ENCODE measurements at regions not wholly inside any gene's neighbourhood (a gene's known extent, or its start where the extent isn't known, plus 50 kb on each side); places are given as distances from the start of the nearest gene placed in this dataset.
"Not testable (repeated sequence)": the region's sequence is repeated elsewhere in the genome, so short reads cannot be mapped to it uniquely, and the experiment has no call there.

DNA sequence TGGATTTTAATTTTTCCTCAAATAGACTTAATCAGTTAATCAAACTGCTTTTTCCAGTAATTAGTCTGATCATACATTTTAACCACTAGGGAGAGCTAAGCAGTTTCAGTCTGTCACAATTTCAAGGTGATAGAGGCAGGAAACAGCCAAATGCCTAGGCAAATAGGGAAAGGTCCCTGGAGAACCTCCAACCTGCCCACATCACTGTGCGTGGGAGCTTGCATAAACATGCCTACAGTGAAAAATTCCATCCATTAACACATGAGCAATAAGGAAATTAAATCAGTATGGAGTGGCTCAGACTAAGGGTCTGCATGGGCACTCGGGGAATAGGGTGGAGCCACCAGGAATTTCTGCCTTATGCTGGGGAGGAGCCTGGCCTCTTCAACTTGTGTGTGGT, 74.6 kb downstream of the AASDHPPT start:
- H3K4me3 ChIP-seq = no peak overlapping the region
- in situ Hi-C loops (cut with MboI; ENCODE audit: low pct_unique_long_range_greater_than_20kb in 2 of 9, low sequenced_read_pairs in 9 of 9, unreplicated experiment in 9 of 9) = no loop called here
- no peaks in the 10 kb centered on the region for H3K4me1 ChIP-seq (replicated peaks in 1 of 2)
- no peak overlapping the region for H3K27ac ChIP-seq
- WGBS, 10 experiments = 0 to 100% (median 92%) methylated on average over 1 to 2 of the region's 2 CpGs; no CpG with 5 or more reads in 4 of the 10 experiments
- ATAC-seq (replicated peaks in 6 of 8) = peak; percentile 19 to 91 (median 72)

DNA sequence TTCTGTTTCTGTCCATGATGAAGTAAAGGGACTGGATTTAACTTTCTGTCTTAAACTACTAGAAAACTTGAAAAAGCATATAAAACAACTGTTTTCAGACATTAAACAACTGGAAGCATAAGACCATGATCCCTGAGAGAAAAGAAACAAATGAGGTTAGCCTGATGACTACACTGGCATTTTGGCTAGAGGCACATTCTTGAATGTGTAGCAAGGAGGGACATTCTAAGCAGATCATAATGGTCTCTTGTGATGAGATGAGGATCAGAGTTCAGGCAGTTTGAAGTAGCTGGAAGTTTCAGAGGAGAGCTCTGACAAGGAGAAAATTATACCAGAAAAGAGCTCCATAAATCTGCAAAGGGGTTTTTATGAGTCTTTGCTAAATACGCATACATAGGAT, 75.4 kb downstream of the AASDHPPT start:
- H3K27ac ChIP-seq = no peak overlapping the region
- in situ Hi-C loops (cut with MboI; ENCODE audit: low pct_unique_long_range_greater_than_20kb in 2 of 9, low sequenced_read_pairs in 9 of 9, unreplicated experiment in 9 of 9) = no loop called here
- WGBS, 10 experiments = 0 to 38% (median 0%) methylated on average over 1 of the region's 1 CpG; no CpG with 5 or more reads in 3 of the 10 experiments
- peak in 1 of 8 experiments; percentile 37 for ATAC-seq (replicated peaks in 6 of 8)
- no peak overlapping the region for H3K4me3 ChIP-seq
- no peaks in the 10 kb centered on the region for H3K4me1 ChIP-seq (replicated peaks in 1 of 2)

DNA sequence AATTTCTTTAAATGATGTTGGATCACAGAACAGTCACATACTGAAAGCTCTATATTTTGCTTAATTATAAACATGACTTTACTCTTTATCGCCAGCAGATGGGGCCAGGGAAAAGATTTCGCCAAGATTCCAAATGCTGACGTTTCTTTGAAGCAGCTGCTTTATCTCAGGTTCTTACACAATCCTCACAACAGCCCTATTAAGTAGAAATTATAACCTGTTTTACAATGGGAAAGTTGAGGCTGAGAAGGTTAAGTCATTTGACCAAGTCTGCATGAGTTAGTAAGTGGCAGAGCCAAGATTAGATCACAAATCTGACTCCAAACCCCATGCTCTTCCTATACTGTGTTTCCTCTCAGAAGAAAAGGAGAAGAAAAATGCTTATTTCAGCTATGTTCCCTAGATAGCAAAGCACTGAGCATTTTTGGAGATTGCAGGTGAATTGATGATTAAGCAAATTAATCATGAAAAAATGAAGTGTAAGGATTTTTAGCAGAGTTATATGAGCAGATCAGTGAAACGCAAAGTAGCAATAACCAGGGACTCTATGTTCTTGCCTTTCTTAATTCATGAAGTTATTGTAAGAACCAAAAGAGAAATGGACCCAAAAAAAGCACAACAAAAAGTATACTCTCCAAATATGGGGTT, 79.0 kb downstream of the AASDHPPT start:
- 8 to 100% (median 31%) methylated on average over 1 to 4 of the region's 4 CpGs for WGBS, 10 experiments
- H3K4me1 ChIP-seq (replicated peaks in 1 of 2) = no peaks in the 10 kb centered on the region
- no peak overlapping the region for H3K4me3 ChIP-seq
- no peak overlapping the region for H3K27ac ChIP-seq
- in situ Hi-C loops (cut with MboI; ENCODE audit: low pct_unique_long_range_greater_than_20kb in 2 of 9, low sequenced_read_pairs in 9 of 9, unreplicated experiment in 9 of 9) = no loop called here
- peak in 6 of 8 experiments; percentile 35 to 69 (median 59) for ATAC-seq (replicated peaks in 6 of 8)

DNA sequence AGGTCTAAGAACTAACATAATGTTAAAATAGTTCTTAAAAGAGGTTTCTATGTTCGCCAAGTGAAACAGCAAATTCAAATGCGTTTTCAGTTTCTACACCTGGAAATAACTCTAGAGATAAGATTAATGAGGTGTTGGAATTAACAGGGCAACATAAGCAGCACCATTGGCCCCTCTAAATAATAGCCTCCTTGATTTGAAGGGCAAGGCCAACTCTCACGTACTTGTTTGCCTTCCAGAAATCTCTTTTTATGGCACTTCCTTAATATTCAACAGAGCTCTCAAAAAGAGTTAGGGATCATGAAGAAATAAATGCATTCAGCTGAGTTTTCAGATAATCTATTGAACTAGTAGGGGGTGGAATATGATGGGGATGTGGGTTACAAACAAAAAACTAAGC, 80.9 kb downstream of the AASDHPPT start:
- 12 to 100% (median 74%) methylated on average over 1 to 3 of the region's 3 CpGs; no CpG with 5 or more reads in 2 of the 10 experiments for WGBS, 10 experiments
- ATAC-seq (replicated peaks in 6 of 8) = no peak
- Histone ChIP-seq H3K27ac (no peak overlapping the region), H3K4me1 (replicated peaks in 1 of 2) (no peaks in the 10 kb centered on the region), H3K4me3 (no peak overlapping the region)
- in situ Hi-C loops (cut with MboI; ENCODE audit: low pct_unique_long_range_greater_than_20kb in 2 of 9, low sequenced_read_pairs in 9 of 9, unreplicated experiment in 9 of 9) = no loop called here

DNA sequence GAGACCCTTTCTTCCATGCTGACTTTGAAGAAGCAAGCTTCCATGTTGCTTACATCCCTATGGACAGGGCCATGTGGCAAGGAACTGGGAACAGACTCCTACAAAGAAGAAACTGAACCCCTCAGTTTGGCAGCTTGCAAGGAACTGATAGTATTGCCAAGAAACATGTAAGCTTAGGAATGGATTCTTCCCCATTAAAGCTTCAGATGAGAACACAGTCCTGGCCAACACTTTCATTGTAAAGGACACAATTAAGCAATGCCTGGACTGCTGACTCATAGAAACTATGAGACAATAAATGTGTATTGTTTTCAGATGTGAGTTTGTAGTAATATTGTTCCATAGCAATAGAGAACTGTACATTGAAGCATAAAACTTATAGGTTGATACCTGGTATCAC, 82.4 kb downstream of the AASDHPPT start:
- H3K4me3 ChIP-seq = no peak overlapping the region
- H3K4me1 ChIP-seq (replicated peaks in 1 of 2) = no peaks in the 10 kb centered on the region
- in situ Hi-C loops (cut with MboI; ENCODE audit: low pct_unique_long_range_greater_than_20kb in 2 of 9, low sequenced_read_pairs in 9 of 9, unreplicated experiment in 9 of 9) = no loop called here
- ATAC-seq (replicated peaks in 6 of 8) = peak in 1 of 8 experiments; percentile 31
- H3K27ac ChIP-seq = no peak overlapping the region

DNA sequence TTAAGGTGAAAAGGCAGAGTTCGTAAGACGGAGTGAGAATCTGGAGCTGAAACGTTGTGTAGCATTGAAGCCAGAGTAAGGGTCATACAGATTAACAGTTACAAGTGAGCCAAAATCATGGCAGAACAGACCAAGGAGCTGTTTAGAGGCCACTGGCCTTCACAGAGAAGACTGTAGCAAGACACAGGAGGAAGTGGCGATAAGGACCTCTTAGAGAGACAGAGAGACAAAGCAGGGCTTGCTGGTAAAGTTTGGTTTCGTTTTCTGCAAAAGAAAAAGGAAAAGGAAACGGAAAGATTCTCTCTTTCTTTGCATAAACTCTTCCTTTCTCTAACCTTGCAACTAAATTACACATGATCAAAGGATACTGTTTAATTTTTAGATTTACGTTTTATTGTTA, 83.0 kb downstream of the AASDHPPT start:
- no peaks in the 10 kb centered on the region for H3K4me1 ChIP-seq (replicated peaks in 1 of 2)
- in situ Hi-C loops (cut with MboI; ENCODE audit: low pct_unique_long_range_greater_than_20kb in 2 of 9, low sequenced_read_pairs in 9 of 9, unreplicated experiment in 9 of 9) = no loop called here
- H3K4me3 ChIP-seq = no peak overlapping the region
- 33 to 100% (median 88%) methylated on average over 1 to 7 of the region's 7 CpGs for WGBS, 10 experiments
- H3K27ac ChIP-seq = no peak overlapping the region
- ATAC-seq (replicated peaks in 6 of 8) = peak in 1 of 8 experiments; percentile 51

DNA sequence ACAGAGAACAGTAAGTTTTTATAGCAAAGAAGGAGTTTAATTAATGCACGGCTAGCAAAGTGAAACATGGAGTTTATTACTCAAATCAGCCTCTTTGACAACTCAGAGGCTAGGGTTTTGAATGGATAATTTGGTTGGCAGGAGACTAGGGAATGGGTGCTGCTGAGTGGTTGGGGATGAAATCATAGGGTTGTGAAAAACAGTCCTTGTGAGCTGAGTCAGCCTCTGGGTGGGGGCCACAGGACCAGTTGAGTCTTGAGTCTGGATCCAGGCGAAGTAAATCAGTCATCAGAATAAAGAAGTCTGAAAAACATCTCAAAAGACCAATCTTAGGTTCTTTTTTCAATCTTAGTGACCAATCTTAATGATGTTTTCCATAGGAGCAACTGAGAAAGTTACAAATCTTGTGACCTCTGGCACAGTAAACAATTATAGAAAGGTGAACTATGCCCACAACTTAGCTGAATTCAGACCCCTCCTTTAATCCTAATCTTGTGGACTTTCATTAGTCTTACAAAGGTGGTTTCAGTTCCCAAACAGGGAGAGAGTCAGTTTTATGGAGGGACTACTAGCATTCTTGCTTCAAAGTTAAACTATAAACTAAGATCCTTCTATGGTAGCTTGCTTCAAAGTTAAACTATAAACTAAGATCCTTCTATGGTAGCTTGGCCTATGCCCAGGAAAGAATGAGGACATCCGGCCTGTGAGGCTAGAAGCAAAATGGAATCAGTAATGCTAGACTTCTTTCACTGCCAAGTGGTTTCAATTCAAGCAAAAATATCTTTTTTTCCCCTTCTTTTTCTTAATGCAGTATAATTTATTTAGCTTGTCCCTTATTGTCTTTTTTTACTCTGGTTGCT, 84.5 kb downstream of the AASDHPPT start:
- in situ Hi-C loops (cut with MboI; ENCODE audit: low pct_unique_long_range_greater_than_20kb in 2 of 9, low sequenced_read_pairs in 9 of 9, unreplicated experiment in 9 of 9) = no loop called here
- 26 to 100% (median 76%) methylated on average over 1 to 3 of the region's 3 CpGs for WGBS, 10 experiments
- H3K4me3 ChIP-seq = no peak overlapping the region
- H3K4me1 ChIP-seq (replicated peaks in 1 of 2) = no peaks in the 10 kb centered on the region
- ATAC-seq (replicated peaks in 6 of 8) = no peak
- no peak overlapping the region for H3K27ac ChIP-seq

DNA sequence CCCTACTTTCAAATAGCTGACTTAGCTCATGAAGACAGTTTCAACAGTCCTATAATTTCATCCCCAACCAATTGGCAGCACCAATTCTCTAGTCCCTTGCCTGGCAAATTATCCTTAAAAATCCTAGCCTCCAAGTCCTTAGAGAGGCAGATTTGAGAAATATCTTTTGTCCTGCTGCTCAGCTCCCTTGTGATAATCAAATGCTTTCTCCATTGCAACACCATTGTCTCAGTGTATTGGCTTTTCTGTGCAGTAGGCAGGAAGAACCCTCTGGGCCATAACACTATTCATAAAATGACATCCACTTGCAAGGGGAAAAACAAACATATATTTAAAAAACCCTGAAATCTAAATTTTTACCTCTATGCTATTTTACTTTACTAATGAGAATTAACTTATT, 89.6 kb downstream of the AASDHPPT start:
- peaks cover 0 to 4% of the 10 kb centered on the region in 2 donors for H3K4me1 ChIP-seq (replicated peaks in 1 of 2)
- in situ Hi-C loops (cut with MboI; ENCODE audit: low pct_unique_long_range_greater_than_20kb in 2 of 9, low sequenced_read_pairs in 9 of 9, unreplicated experiment in 9 of 9) = no loop called here
- ATAC-seq (replicated peaks in 6 of 8) = no peak

DNA sequence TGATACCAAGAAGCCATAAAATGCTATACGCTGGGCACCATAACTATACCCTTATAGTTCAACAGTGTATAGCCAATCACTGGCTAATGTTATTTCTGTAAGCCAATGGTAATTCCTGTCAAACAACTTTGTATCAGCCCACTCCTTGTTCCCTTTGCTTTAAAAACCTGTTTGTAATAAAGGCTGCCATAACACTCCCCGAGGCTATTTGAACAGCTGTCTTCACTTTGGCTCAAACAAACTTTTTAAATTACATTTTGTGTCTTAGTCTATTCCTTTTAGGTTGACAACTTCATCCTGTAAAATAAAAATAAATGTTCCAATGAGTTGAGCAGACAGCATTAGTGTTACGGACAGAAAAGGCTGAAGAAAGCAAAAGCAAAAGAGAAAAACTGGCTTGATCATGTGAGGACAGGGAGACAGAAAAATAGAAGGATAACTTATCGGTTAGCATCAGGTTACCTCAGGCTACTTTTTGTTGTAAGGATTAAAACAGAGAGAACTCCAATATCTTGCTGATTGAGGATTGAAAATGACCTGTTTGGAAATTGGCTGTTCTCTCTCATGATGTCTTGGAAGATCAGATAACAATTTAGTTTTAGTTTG, 95.0 kb downstream of the AASDHPPT start:
- ATAC-seq (replicated peaks in 6 of 8) = peak in 3 of 8 experiments; percentile 88 to 99 (median 94)
- H3K27ac ChIP-seq = no peak overlapping the region
- 13 to 100% (median 88%) methylated on average over 1 to 4 of the region's 4 CpGs for WGBS, 10 experiments
- in situ Hi-C loops (cut with MboI; ENCODE audit: low pct_unique_long_range_greater_than_20kb in 2 of 9, low sequenced_read_pairs in 9 of 9, unreplicated experiment in 9 of 9) = no loop called here
- no peak overlapping the region for H3K4me3 ChIP-seq
- peaks cover 0 to 8% of the 10 kb centered on the region in 2 donors for H3K4me1 ChIP-seq (replicated peaks in 1 of 2)

More for the DNA sequence above, 89.6 kb downstream of the AASDHPPT start:
- no peak overlapping the region for H3K4me3 ChIP-seq
- H3K27ac ChIP-seq = no peak overlapping the region

DNA sequence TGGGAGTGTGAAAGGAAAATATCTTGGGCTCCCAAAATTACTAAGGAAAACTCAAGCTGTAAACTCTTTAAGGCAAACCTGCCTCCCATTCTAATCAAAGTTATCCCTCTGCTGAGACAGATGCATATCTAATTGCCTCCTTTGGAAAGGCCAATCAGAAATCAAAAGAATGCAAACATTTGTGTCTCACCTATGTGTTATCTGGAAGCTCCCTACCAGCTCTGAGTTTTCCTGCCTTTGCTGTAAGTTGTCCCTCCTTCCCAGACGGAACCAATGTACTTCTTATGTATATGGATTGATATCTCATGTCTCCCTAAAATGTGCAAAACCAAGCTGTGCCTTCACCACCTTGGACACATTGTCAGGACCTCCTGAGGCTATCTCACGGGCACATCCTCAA, 95.8 kb downstream of the AASDHPPT start:
- in situ Hi-C loops (cut with MboI; ENCODE audit: low pct_unique_long_range_greater_than_20kb in 2 of 9, low sequenced_read_pairs in 9 of 9, unreplicated experiment in 9 of 9) = no loop called here
- ATAC-seq (replicated peaks in 6 of 8) = no peak
- WGBS, 10 experiments = 17 to 100% (median 96%) methylated on average over 1 to 2 of the region's 2 CpGs; no CpG with 5 or more reads in 4 of the 10 experiments

DNA sequence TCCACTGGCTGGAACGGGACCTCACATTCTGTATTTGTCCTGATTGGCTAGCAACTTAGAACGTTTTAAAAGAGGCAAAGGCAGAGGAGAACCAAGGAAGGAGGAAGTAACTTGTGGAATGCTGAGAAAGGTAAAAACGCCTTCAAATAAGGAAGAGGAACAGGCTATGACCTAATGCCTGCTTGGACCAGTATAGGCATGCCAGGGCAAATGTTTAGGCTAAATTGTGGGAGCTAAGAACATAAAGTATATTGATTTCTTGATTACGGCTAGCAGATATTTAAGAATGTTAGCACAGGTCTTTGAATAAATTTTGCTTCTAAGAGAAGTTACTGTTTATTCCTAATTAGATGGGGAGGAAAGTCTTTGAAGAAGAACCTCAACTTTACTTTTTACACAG, 96.5 kb downstream of the AASDHPPT start:
- H3K27ac ChIP-seq; H3K4me3 ChIP-seq; H3K4me1 ChIP-seq (replicated peaks in 1 of 2); in situ Hi-C loops (cut with MboI; ENCODE audit: low pct_unique_long_range_greater_than_20kb in 2 of 9, low sequenced_read_pairs in 9 of 9, unreplicated experiment in 9 of 9); ATAC-seq (replicated peaks in 6 of 8): not testable (repeated sequence)
- WGBS, 10 experiments = 50 to 100% (median 74%) methylated on average over 1 to 3 of the region's 4 CpGs

More for the DNA sequence above, 95.8 kb downstream of the AASDHPPT start:
- no peak overlapping the region for H3K27ac ChIP-seq
- H3K4me1 ChIP-seq (replicated peaks in 1 of 2) = peaks cover 0 to 9% of the 10 kb centered on the region in 2 donors
- H3K4me3 ChIP-seq = no peak overlapping the region

DNA sequence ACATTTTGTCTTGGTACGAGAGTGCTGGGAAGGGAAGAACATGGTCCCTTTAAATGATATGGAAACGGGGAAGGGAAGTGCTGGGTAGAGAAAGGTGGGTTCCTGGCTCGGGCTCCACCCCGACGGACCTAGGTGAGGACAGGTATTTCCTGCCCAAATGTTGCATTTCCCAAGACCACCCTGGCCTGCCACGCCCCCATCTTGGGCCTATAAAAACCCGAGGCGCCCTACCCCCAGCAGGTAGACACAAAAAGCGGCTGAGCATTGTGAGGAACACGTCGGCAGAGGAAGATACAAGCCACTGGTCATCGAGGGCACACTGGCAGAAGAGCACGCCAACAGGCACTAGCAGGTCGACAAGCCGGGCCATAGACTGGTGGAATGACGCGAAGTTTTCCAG, 99.4 kb downstream of the AASDHPPT start:
- in situ Hi-C loops (cut with MboI; ENCODE audit: low pct_unique_long_range_greater_than_20kb in 2 of 9, low sequenced_read_pairs in 9 of 9, unreplicated experiment in 9 of 9) = no loop called here
- no peak overlapping the region for H3K27ac ChIP-seq
- H3K4me3 ChIP-seq = no peak overlapping the region
- peaks cover 0 to 5% of the 10 kb centered on the region in 2 donors for H3K4me1 ChIP-seq (replicated peaks in 1 of 2)
- 50 to 100% (median 94%) methylated on average over 1 to 14 of the region's 17 CpGs; no CpG with 5 or more reads in 1 of the 10 experiments for WGBS, 10 experiments
- ATAC-seq (replicated peaks in 6 of 8) = no peak

DNA sequence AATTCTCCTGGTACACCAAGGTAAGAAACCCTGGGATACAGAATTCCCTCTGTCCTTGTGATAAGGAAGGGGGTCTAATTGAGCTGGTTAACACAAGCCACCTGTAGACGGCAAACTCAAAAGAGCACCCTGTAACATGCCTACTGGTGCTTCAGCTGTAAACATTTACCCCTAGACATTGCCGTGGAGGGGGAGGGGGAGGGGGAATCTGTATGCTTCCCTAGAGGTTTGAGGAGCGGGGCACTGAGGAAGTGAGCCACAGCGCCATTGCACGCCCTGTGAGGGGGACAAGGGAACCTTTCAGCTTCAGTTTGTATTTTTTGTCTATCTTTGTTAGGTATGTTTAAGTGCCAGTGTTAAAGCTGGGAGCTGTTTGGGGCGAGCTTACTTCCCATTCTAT, 99.8 kb downstream of the AASDHPPT start:
- no peak overlapping the region for H3K4me3 ChIP-seq
- no peak for ATAC-seq (replicated peaks in 6 of 8)
- H3K4me1 ChIP-seq (replicated peaks in 1 of 2) = peaks cover 0 to 5% of the 10 kb centered on the region in 2 donors
- 37 to 80% (median 47%) methylated on average over 1 to 6 of the region's 6 CpGs; no CpG with 5 or more reads in 5 of the 10 experiments for WGBS, 10 experiments
- no peak overlapping the region for H3K27ac ChIP-seq
- in situ Hi-C loops (cut with MboI; ENCODE audit: low pct_unique_long_range_greater_than_20kb in 2 of 9, low sequenced_read_pairs in 9 of 9, unreplicated experiment in 9 of 9) = no loop called here
